Activated T-helper 2 cell treated with anti-CD3 and anti-CD28 coated beads, Interferon-gamma antibody, Interleukin-2, Interleukin-4, amounts not matched to agents 10 μg/mL and 5 μg/mL and 100 μg/mL, durations not matched to agents 14 hours and 24 hours and 36 hours (primary cell): ENCODE measurements at regions not wholly inside any gene's neighbourhood (a gene's known extent, or its start where the extent isn't known, plus 50 kb on each side); places are given as distances from the start of the nearest gene placed in this dataset.
"Not testable (repeated sequence)": the region's sequence is repeated elsewhere in the genome, so short reads cannot be mapped to it uniquely, and the experiment has no call there.

ENCODE experiments used
- DNase-seq: peaks from one replicate; pipeline ENCODE4 v3.0.0; 2021; ENCODE audit warnings: low spot score
- H3K27ac Mint-ChIP-seq: one replicate; pipeline ENCODE4 v1.8.0; 2021; ENCODE audit warnings: mixed read lengths
- H3K27me3 Mint-ChIP-seq: one replicate; pipeline ENCODE4 v1.8.0; 2021; ENCODE audit warnings: low read depth, mixed read lengths
- H3K36me3 Mint-ChIP-seq: one replicate; pipeline ENCODE4 v1.8.0; 2021; ENCODE audit warnings: low read depth, mixed read lengths
- H3K4me1 Mint-ChIP-seq: one replicate; pipeline ENCODE4 v1.8.0; 2021; ENCODE audit warnings: low read depth, mixed read lengths
- H3K4me3 Mint-ChIP-seq: one replicate; pipeline ENCODE4 v1.8.0; 2021; ENCODE audit warnings: low read depth, mild to moderate bottlenecking, moderate library complexity, mixed read lengths
- H3K9me3 Mint-ChIP-seq: one replicate; pipeline ENCODE4 v1.8.0; 2021; ENCODE audit warnings: mixed read lengths
- intact Hi-C: fragments of 100-400 bp; cut with micrococcal nuclease; formaldehyde crosslinking; loops from one replicate; pipeline ENCODE4 v1.15.1; 2023

DNA sequence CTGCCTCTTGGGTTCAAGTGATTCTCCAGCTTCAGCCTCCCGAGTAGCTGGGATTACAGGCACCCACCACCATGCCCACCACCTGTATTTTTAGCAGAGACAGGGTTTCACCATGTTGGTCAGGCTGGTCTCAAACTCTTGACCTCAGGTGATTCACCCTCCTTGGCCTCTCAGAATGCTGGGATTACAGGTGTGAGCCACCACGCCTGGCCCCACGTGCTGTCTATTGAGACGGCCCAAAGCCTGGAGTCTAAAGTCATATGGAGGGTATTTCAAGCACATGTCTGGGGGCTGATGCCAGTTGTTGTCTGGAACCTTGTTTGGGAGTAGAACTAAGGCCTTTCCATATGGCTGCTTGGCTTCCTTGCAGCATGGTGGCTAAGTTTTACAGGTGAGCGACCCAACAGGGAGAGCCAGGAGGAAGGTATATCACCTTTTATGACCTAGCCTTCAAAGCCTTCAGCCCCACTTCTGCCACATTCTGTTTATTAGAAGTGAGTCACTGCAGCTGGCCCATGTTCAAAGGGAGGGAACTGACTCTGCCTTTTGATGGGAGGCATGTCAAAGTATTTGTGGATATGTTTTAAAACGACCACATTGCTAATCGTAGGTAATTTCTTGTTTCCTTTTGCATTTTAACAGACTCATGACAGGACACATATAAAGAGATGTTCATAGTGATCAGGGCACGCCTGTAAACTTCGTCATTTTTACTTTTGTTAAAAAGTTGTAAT, 105.3 kb upstream of the GOLGA6L4 start:
- intact Hi-C loops, DNase-seq, H3K27ac Mint-ChIP-seq, H3K36me3 Mint-ChIP-seq, H3K4me3 Mint-ChIP-seq, H3K9me3 Mint-ChIP-seq, H3K4me1 Mint-ChIP-seq: not testable (repeated sequence)
- H3K27me3 Mint-ChIP-seq, result peaks cover 18% of the 10 kb centered on the region

DNA sequence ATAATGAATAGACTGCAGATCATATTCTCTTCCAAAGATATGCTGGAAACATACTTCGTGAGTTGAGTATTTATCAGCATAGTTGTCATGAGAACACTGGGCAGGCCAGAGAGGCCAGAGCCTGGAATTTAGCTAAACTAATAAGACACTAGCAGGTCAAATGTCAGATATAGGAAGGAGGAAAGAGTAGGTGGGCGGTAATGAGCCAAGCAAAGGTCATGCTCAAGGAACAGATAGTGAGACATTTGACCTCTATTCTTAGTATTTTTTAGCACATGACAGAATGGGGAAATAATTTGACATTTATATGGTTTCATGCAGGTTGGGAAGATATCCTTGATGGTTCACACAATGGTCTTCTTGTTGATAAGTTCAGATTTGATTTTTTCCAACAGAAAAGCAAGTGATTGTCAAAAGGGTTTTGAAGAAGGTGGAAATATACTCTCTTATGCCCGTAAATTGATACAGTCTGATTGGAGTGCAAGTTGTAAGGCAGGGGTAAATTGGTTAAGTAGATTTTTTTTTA, 99.6 kb upstream of the GOLGA6L4 start:
- H3K4me3 Mint-ChIP-seq, H3K27ac Mint-ChIP-seq, intact Hi-C loops, H3K36me3 Mint-ChIP-seq, H3K4me1 Mint-ChIP-seq, H3K9me3 Mint-ChIP-seq, DNase-seq: not testable (repeated sequence)
- peaks cover 21% of the 10 kb centered on the region for H3K27me3 Mint-ChIP-seq

DNA sequence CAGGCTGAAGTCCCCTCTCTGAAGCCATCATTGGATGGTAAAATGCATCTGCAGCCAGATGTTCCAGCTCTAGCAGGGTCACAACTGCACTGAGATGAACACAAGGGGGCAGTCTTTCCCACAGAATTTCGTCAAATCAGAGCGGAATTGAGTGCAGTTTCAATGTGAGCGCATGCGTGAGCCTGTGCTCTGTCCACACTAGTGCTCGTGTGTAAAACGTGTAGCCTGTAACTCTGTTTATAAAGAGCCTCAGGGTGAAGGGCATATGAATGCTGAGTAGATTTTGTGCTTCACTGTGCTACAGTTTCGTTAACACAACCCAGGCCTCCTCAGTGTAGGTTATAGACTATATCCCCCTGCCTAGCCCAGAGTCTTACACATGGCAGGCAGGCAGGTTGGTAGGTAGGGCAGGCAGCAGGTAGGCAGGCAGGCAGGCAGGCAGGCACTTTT, 92.7 kb upstream of the GOLGA6L4 start:
- H3K4me1 Mint-ChIP-seq, result peaks cover 6% of the 10 kb centered on the region
- DNase-seq, result peak; percentile 70
- peaks cover 11% of the 10 kb centered on the region for H3K27me3 Mint-ChIP-seq
- H3K36me3 Mint-ChIP-seq, result no peaks in the 10 kb centered on the region
- peak overlapping the region; percentile 7 for H3K4me3 Mint-ChIP-seq
- no peaks in the 10 kb centered on the region for H3K9me3 Mint-ChIP-seq
- intact Hi-C loops, result no loop called here
- H3K27ac Mint-ChIP-seq, result no peak overlapping the region

DNA sequence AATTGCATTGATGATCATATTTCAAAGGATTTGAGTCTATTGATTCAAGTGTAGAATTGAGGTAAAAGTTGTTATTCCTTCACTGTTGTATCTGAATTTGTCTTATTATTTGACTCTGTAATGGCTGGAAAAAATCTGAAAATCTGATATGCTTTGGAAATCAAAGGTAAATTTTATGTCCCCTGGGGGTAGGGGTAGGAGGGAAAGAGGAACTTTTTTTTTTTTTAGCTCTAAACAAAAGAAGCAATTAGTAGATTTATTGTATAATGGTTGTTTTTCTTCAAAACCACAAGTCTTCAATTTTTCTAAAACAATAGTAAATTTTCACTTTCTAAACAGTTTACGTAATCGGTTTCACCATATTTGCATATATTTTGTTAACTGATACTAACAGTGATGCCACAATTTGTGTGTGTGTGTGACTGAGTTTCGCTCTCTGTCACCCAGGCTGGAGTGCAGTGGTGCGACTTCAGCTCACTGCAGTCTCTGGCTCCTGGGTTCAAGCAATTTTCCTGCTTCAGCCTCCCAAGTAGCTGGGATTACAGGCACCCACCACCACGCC, 91.7 kb upstream of the GOLGA6L4 start:
- peaks cover 6% of the 10 kb centered on the region for H3K4me1 Mint-ChIP-seq
- intact Hi-C loops, result no loop called here
- no peak overlapping the region for H3K4me3 Mint-ChIP-seq
- H3K27me3 Mint-ChIP-seq, result peaks cover 11% of the 10 kb centered on the region
- H3K36me3 Mint-ChIP-seq, result no peaks in the 10 kb centered on the region
- no peaks in the 10 kb centered on the region for H3K9me3 Mint-ChIP-seq
- H3K27ac Mint-ChIP-seq, result no peak overlapping the region
- DNase-seq, result no peak

DNA sequence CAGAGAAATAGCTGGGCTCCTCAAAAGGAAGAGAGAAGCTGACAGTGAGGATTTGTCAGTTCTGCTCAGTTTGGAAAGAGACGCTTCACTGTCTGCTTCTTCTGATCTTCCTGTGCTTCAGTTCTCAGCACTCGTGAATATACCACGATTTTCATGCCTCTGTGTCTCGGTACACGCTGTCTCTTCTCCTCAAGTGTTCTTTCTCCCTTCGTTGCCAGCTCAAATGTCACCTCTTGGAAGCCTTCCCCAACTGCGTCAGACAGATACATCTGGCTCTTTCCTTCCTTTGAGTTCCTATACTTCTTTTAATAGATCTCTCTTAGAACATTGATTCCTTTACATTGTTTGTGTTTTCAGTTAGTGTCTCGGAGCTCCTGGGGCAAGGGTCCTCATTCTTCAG, 90.6 kb upstream of the GOLGA6L4 start:
- H3K4me1 Mint-ChIP-seq, H3K4me3 Mint-ChIP-seq, H3K36me3 Mint-ChIP-seq, intact Hi-C loops, H3K9me3 Mint-ChIP-seq, DNase-seq, H3K27ac Mint-ChIP-seq: not testable (repeated sequence)
- peaks cover 16% of the 10 kb centered on the region for H3K27me3 Mint-ChIP-seq

DNA sequence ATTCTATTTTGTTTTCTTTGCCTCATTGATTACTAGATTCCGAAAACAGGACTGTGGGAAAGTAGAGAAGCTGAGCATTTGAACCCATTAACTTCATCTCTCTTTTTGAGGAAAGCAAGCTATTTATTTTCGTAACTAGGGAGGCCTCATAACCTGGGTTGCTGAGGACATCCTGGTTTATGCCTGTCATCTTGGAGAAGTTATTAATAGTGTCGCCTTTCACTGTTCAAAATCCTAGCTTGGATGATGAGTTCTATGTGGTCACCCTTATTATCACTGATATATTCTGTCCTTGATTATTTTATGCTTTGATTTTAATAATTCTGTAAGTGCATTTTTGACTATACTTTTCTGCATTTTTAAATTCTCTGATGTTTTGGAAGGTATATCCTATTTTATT, 89.3 kb upstream of the GOLGA6L4 start:
- intact Hi-C loops, H3K36me3 Mint-ChIP-seq, H3K9me3 Mint-ChIP-seq, DNase-seq, H3K4me3 Mint-ChIP-seq, H3K4me1 Mint-ChIP-seq, H3K27ac Mint-ChIP-seq: not testable (repeated sequence)
- peaks cover 16% of the 10 kb centered on the region for H3K27me3 Mint-ChIP-seq

DNA sequence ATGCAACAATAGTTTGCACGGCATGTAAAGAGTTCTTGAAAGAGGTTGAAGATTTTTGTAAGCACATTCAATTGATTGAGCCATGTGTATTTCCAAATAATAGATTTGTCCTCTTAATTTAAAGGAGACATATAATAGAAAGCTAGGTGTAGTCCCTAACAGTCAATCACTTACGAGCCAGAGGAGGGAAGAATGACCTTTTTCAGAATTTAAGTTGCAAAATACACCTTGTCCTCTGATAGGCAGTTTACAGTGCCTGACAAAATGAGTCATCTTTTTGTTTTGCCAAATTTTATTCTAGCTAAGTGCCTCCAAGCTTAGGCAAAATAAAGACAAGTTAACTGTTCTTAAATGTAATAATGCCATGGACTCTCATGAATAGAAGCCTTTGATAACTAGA, 88.3 kb upstream of the GOLGA6L4 start:
- intact Hi-C loops, H3K4me3 Mint-ChIP-seq, H3K36me3 Mint-ChIP-seq, H3K4me1 Mint-ChIP-seq, H3K27ac Mint-ChIP-seq, DNase-seq, H3K9me3 Mint-ChIP-seq: not testable (repeated sequence)
- peaks cover 16% of the 10 kb centered on the region for H3K27me3 Mint-ChIP-seq

DNA sequence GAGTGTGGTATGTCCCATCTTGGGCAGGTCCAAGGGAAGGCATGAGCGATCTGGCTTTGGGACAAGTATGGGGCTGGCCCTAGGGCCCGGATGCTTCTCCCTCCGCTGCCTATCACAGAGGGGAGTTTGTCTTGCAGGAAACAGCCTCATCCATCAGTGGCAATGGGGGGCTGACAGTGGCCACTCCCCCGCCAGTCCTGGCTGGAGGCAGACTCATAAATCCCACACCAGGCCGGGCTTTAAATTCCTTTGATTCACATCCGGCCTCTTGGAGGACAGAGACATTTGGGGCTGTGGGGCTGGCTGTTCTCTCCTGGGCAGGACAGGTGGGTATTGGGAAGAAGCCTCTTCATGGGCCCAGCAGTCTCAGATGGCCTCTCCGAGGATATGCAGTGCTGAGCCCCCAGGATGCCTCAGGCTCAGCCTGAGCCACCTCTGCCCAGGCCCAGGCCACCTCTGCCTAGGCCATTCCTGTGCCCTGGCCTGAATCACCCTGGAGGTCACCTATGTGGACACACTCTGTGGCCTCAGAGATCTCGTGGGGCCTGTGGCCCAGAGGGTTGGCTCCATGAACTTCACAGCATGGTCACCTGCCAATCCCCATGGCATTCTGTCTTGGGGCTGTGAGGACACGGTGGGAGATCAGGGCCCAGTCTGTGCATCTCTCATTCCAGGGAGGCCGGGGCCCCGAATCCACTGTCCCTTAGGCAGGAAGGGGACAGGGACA, 84.2 kb upstream of the GOLGA6L4 start:
- no peaks in the 10 kb centered on the region for H3K36me3 Mint-ChIP-seq
- peaks cover 10% of the 10 kb centered on the region for H3K27me3 Mint-ChIP-seq
- no peaks in the 10 kb centered on the region for H3K4me1 Mint-ChIP-seq
- intact Hi-C loops, result no loop called here
- DNase-seq, result no peak
- no peak overlapping the region for H3K27ac Mint-ChIP-seq
- H3K4me3 Mint-ChIP-seq, result no peak overlapping the region
- no peaks in the 10 kb centered on the region for H3K9me3 Mint-ChIP-seq

DNA sequence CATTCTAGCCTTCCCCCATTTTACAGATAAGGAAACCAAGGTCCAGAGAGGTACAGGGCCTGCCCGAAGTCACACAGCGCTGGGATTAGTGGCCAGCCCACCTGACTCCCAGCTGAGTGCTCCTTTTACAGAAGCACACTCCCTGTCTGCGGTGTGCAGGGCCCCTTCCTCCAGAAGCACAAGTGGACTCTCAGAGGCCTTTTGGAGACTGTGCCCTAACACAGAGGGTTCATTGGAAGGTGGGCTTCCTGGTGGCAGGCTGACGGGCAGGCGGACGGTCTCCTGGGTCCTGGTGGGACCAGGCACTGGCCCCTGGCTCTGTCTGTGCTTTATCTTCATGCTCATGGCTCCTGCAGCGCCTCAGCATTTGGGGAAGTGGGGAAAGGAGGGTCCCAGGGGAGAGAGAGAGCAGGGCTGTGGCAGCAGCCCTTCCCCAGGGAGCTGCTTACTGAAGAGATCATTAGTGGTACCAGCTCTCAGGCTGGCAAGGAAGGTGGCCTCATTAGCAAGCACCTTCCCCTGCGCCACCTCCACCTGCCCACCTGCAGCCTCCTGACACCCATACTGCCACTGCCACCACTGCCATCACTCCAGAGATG, 83.1 kb upstream of the GOLGA6L4 start:
- H3K9me3 Mint-ChIP-seq, H3K27ac Mint-ChIP-seq, intact Hi-C loops, H3K4me1 Mint-ChIP-seq, H3K4me3 Mint-ChIP-seq, DNase-seq, H3K36me3 Mint-ChIP-seq: not testable (repeated sequence)
- H3K27me3 Mint-ChIP-seq, result peaks cover 10% of the 10 kb centered on the region

DNA sequence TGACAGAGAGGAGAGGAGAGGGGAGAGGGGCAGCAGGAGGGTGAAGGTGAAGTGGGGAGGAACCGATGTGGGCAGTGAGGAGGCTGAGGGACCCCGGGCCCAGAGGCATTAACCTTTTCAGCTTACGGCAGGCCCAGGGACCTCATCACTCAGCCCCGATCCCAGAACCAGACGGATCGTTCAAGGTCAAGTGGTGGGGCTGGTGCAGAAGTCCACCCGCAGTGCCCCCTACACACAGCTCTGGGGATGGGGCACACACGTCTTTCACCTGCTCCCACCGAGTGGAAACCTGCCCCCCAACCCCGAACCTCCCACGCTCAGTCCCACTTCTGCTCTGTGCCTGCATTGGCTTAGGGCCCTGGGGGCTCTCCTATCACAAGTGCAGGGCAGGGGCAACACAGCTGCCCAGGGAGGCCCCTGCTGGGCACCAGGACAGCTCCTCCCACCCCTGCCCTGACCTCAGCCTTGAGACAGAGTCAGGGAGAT, 81.9 kb upstream of the GOLGA6L4 start:
- H3K4me3 Mint-ChIP-seq, H3K9me3 Mint-ChIP-seq, intact Hi-C loops, H3K4me1 Mint-ChIP-seq, DNase-seq, H3K27ac Mint-ChIP-seq, H3K27me3 Mint-ChIP-seq, H3K36me3 Mint-ChIP-seq: not testable (repeated sequence)

DNA sequence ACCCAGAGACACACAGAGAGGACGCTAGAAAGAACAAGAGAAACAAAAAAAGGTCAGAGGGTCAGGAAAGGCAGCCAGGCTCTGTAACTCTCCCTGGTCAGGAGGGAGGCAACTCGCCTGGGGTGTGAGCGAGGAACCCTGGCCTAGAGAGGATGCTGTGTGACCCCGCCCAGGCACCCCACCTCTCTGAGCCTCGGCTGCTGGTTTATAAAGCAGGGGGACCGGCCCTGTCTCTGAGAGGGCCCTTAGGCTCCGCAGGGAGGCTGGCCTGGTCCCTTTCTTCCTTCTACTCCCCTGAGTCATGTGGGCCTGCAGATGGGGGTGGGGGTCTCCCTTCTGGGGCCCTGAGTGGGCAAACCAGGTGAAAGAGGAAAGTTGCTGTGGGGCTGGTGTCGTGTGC, 81.3 kb upstream of the GOLGA6L4 start:
- H3K36me3 Mint-ChIP-seq, intact Hi-C loops, H3K27me3 Mint-ChIP-seq, H3K4me3 Mint-ChIP-seq, H3K9me3 Mint-ChIP-seq, H3K27ac Mint-ChIP-seq, H3K4me1 Mint-ChIP-seq, DNase-seq: not testable (repeated sequence)

DNA sequence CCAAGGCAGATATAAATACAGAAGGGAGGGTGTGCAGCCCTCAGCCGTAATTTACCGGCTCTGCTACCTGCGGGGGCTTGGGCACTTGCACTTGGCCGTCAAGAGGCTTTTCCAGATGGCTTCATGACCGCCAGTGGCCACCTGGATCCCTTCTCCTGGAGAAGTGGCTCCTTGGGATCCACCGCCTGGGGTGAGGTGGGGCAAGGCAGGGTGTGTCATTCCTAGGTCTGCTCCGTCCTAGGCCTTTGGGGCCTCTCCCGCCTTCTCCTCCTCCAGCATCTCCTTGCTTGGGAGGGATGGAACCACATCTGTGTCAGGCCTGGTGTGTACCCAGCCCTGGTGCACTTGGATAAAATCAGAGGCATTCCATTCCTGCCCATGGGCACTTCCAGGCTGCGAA, 80.8 kb upstream of the GOLGA6L4 start:
- intact Hi-C loops, H3K27ac Mint-ChIP-seq, H3K9me3 Mint-ChIP-seq, H3K36me3 Mint-ChIP-seq, H3K27me3 Mint-ChIP-seq, H3K4me3 Mint-ChIP-seq, H3K4me1 Mint-ChIP-seq, DNase-seq: not testable (repeated sequence)
